ENCODE measurements at regions not wholly inside any gene's neighbourhood (a gene's known extent, or its start where the extent isn't known, plus 50 kb on each side); places are given as distances from the start of the nearest gene placed in this dataset.

DNA sequence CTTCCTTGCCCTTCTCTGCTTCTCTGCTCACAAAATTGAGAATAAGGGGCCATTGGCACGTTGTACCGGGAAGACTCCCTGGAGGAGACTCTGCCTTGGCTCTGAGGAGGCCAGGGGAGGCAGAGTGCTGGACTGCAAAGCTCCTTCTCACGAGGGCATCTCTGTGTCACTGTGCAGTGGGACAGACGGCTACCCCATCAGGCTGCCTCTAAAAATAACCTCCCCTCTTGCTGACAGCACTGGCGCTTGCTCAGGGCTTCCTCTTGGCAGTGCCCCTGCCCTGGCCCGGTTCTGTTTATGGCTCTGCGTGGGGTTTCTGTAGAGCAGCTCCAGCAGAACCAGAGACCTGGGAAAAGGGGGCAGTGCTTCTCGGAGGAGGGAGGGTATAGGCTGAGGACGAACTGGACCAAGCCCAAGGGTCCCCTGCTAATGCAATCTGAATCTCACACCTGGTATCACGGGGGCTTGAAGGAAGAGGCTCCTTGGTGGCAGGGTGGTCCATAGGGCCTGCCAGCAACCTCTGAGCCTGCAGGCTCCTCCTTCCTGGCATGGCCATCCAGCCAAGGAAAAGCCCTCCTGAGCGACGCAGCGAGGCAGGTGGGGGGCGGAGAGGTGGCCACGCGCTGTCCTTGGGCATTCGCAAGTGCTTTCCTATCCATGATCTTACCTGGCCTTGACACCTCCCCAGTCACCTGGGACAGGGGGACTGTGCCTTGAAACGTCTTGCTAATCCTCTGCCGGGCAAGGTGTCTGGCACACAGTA, 63.3 kb upstream of the TLE3 start:
- Mint-ChIP-seq H3K4me3 (no peak overlapping the region), H3K27ac (no peak overlapping the region), H3K36me3 (ENCODE audit: insufficient read depth in 1 of 3, low read depth in 3 of 3) (no peaks in the 10 kb centered on the region; a peak in 1 of 7 replicates), H3K27me3 (ENCODE audit: low read depth) (peaks cover 4% of the 10 kb centered on the region), H3K9me3 (no peaks in the 10 kb centered on the region), H3K4me1 (peaks cover 11 to 19% of the 10 kb centered on the region in 2 experiments)
- no peak overlapping the region for H3K14ac ChIP-seq (ENCODE audit: insufficient read depth, low read length)
- no peak overlapping the region for H2BK20ac ChIP-seq (ENCODE audit: low read depth, low read length, poor library complexity, severe bottlenecking)
- H2AFZ ChIP-seq (ENCODE audit: low read length), result no peak overlapping the region
- no peak for DNase-seq
- no peak overlapping the region for H4K8ac ChIP-seq (replicated peaks; ENCODE audit: insufficient read length, low read depth, low read length)
- no peak overlapping the region for H2BK12ac ChIP-seq (ENCODE audit: insufficient read length, low read depth, low read length)
- no peaks in the 10 kb centered on the region for H3K27me3 ChIP-seq (ENCODE audit: insufficient read depth, low read length)
- H3K9ac ChIP-seq (ENCODE audit: extremely low read depth, insufficient read length, low read length), result no peak overlapping the region
- H3T11ph ChIP-seq (ENCODE audit: low read length), result no peak overlapping the region
- TF ChIP-seq CTCF (conservative IDR thresholded peaks at IDR 0.05), result no peak
- H2BK15ac ChIP-seq (ENCODE audit: low read depth, low read length), result no peak overlapping the region
- H3K79me2 ChIP-seq (ENCODE audit: insufficient read depth, low read length), result no peaks in the 10 kb centered on the region
- H2BK5ac ChIP-seq (ENCODE audit: insufficient read length, low read length), result no peak overlapping the region
- H3K23ac ChIP-seq (ENCODE audit: insufficient read length, low read depth, low read length), result no peak overlapping the region
- H3K4ac ChIP-seq (ENCODE audit: low read depth, low read length), result no peak overlapping the region
- no peak overlapping the region for H2AK5ac ChIP-seq (ENCODE audit: insufficient read length, low read length)
- H4K5ac ChIP-seq (ENCODE audit: insufficient read length, low read depth, low read length), result no peak overlapping the region
- H3K4me2 ChIP-seq (ENCODE audit: insufficient read depth, insufficient read length, low read length), result no peak overlapping the region
- H2BK120ac ChIP-seq (ENCODE audit: low read depth, low read length, poor library complexity, severe bottlenecking), result no peak overlapping the region
- no peaks in the 10 kb centered on the region for H4K20me1 ChIP-seq (ENCODE audit: control insufficient read depth, insufficient read depth, insufficient read length)
- no peak overlapping the region for H3K18ac ChIP-seq (ENCODE audit: insufficient read length, low read depth, low read length)
- no peaks in the 10 kb centered on the region for H3K4me1 ChIP-seq (ENCODE audit: insufficient read depth, low read length)
- WGBS (ENCODE audit: extremely low coverage, insufficient read length, low lambda C conversion rate), result no CpG with 5 or more reads among the region's 19 CpGs
- no peak overlapping the region for H4K91ac ChIP-seq (ENCODE audit: insufficient read length, low read depth, low read length)
- H3K79me1 ChIP-seq (ENCODE audit: insufficient read depth, low read depth, low read length, poor library complexity, severe bottlenecking), result no peaks in the 10 kb centered on the region
- no peak overlapping the region for H3K56ac ChIP-seq (ENCODE audit: insufficient read length, low read depth, low read length)
- no peaks in the 10 kb centered on the region for H3K9me3 ChIP-seq (ENCODE audit: control insufficient read depth, low read depth, low read length)
- no peaks in the 10 kb centered on the region for H3K23me2 ChIP-seq (ENCODE audit: insufficient read length, low read depth, low read length, poor library complexity, severe bottlenecking)
- no peak overlapping the region for H3K27ac ChIP-seq (ENCODE audit: insufficient read length, low read depth, low read length)
